Fibroblast of skin of right quadriceps (primary cell): ENCODE measurements at regions not wholly inside any gene's neighbourhood (a gene's known extent, or its start where the extent isn't known, plus 50 kb on each side); places are given as distances from the start of the nearest gene placed in this dataset.

ENCODE experiments used
- DNase-seq: peaks from one replicate; pipeline ENCODE4 v3.0.0-alpha.2; 2013

DNA sequence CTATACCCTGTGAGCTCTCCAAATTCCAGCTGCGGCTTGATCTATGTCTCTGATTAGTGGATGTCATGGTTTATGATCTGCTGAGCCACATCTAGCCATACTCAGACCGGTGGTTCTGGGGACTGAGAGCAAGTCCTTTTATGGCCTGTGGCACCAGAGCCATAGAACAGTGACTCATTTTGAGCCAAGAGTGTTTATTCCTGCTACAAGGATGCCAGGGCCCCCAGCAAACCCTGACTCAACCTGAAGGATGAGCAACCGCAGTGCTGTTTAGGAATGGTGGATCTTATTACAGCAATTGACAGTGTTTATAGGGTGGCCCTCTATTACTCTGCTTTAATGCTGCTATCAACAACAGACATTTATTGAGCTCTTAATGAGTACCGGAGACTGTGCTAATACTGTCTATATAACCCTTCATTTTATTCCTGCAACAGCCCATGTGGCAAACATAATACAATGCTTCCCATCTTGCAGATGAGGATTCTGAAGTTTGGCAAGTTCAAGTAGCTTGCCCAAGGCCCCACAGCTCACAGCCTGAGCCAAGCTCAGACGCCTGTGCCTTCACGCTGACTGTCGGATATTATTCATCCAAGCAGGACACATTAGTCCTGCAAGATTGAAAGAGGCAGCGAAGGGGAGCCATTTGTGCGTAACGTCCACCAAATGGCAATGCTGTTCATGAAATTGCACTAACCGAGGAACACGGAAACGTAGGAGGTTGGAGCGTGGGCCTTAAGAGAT lies 273.6 kb upstream of the PWP1 start:
- peak; percentile 94 for DNase-seq

DNA sequence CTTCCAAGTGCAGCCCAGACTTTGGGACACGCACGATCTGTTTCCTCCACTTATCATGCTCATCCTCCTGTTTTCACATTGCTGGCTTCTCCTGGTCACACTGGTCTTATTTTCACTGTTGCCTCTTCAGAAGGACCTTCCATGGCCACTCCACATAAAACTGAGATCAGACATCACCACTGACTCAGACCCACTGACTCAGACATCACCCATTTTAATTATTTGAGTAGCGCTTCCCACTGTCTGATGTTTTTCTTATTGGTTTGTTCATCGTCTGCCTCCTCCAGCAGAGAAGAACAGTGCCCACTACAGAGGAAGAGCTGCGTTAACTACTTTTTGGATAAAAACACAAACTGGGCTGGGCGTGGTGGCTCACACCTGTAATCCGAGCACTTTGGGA lies 270.5 kb upstream of the PWP1 start:
- DNase-seq = peak; percentile 81

DNA sequence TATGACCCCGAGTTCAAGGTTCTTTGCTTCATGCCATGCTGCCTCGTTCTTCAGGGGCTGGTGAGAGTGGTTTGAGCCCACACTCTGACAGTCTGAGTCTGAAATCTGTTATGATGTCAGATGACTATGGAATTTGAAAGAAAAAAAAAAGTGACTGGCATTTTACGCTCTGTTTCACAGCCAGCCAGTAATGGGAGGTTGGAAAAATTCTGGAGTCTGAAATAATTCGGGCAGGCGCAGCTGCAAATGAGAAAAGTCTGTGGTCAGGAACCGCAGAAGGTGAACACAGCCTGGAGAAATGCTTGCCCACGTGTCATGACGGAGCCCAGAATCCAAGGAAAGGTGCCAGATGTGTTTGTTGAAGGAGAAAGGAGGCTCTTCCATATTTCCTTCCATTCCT lies 269.8 kb upstream of the PWP1 start:
- peak; percentile 91 for DNase-seq

DNA sequence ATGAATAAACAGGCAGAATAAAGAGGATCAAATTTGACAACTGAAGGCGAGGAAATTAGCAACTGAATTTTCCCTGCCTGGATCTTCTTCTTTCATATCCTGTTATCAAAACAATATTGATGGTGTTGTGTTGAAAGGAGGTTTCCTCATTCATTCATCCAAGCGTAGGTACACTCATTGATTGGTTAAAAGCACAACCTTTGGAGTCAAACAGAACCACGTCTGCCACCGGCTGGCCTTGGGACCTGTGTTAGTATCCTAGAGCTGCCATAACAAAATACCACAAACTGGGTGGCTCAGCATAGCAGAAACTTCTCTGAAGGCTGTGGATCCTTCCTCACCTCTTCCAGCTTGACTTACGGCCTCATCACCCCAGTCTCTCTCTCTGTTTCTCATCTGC lies 268.6 kb upstream of the PWP1 start:
- DNase-seq = no peak

DNA sequence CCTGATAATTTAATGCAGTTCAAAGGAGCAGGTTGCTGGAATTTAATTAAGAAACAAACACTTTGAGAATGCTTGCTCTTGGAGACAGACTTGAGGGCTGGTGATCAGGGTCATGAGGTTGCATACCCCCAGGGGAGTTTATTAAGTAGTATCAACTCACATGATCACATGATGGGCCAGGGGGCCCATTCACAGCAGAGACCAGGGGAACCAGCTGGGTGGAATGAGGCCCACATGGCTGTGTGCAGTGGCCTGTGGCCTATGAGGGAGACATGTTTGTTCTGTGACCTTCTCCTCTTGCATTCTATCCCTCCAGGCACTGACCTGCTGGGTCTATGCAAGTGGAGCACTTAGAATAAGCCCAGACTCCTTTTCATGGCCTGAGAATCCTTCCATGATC lies 266.6 kb upstream of the PWP1 start:
- no peak for DNase-seq

DNA sequence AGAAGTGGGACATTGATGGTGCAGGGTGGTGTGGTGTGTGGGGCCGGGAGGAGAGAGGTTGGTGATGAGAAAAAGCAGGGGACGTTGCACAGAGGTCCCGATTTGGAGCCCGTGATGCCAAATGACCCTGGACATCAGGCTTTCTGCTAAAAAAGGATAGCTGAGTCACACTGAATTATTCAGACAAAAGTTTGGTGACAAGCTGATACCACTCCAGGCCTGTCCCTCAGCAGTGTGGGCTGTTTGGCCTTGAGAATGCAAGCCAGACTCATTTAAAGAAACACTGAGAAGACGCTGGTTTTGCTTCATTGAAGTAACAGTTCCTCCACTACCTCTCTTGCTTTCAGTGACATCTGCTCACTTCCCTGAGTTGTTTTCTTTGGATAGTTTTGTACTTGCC lies 262.1 kb upstream of the PWP1 start:
- DNase-seq = no peak

DNA sequence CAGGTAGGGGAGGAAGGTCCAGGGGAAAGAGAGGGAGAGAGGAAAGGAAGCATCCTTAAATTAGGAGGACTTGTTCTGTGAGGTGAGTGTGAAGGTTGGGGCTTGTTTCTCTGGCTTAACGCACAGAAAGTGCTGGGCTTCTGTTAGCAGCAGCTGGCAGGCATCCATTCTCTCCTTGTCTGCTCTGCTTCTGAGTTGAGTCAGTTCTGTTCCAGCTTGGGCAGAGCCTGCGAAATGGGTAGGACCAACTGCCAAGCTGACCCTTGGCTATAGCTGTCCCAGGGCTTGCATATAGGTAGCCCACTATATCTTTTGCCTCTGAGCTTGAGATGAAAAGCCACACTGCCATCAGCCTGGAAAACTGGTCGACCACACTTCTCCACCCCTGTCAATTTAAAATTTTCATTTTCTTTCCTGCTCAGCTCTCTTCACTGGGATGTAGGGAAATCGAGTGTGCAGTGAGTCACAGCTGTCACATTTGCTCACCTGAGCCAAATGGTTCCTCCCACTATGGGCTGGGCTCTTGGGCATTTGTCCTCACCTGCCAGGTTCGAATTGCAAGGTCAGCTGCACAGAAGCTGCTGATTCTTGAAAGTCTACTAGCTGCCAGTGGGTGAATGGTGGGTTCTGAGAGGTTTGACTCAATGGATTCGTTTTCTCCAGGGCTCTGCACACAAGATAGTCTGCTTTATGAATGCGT lies 256.4 kb upstream of the PWP1 start:
- no peak for DNase-seq

DNA sequence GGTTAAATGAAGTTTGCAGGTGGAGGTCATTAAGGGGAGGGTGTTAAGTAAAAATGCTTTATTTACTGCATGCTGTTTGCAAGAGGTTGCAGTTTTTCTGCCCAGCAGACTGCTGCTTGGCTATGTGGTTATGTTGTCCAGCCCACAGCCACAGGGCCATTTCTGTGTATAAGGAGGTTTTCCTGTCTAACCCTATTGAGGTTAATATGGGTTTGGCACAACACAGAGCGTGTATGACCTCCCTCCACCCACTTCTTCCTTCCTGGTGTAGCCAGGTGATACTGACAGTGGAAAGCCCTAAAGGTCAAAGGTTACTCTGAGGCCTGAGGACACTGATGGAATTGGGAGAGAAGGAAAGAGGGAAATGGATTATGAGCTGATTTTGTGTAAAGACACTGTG lies 253.7 kb upstream of the PWP1 start:
- DNase-seq = no peak

DNA sequence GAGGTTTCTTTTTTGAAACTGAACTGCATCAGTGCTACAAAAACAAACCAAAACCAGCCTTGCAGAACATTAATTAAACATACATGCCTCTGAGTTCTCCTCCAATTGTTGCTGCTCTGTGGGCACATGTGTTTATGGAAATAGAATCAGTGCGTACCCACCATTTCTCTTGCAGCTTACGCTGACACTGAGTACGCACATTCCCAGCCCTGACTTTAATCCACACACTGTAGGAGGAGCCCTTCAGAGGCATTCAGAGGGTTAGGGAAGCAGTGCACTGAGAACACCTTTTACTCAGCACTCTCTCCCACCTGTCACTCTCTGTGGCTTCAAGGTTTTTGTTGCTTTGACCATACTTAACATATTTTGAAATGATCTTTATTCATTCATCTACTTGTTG lies 250.5 kb upstream of the PWP1 start:
- DNase-seq = no peak

DNA sequence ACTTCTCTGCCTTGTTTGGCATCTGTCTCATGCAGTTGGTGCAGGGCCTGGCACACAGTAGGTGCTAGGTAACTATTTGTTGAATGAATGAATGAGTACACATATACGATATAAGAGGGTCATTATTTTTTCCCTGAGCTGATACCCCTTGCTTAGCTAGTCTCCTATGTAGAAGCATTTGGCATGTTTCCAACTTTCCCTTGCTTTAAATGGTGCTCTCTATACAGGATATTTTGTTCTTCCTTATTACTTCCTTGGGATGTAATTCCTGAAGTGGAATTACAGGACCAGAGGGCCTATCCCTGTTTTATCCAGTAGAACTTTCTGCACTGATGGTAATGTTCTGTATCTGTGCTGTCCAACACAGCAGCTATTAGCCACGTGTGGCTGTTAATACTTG lies 250.1 kb upstream of the PWP1 start:
- DNase-seq = no peak

DNA sequence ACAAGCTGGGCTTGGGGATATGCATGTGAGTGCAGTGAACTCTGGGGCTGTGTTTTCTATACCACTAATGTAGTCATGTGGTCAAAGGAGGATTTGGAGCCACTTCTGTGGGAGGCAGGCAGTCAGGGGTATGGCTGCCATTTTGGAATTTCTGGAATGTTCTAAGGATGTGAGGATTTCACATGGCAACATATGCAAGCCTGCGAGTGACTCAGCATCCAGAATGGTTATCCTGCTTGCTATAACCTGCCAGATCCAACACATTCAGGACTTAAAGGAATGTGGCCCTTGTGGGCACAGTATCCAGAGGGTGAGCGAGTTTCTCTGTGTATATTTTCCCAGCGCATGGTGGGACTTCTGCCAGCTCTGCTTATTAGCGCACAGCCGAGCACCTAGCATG lies 249.2 kb upstream of the PWP1 start:
- DNase-seq = peak; percentile 85

DNA sequence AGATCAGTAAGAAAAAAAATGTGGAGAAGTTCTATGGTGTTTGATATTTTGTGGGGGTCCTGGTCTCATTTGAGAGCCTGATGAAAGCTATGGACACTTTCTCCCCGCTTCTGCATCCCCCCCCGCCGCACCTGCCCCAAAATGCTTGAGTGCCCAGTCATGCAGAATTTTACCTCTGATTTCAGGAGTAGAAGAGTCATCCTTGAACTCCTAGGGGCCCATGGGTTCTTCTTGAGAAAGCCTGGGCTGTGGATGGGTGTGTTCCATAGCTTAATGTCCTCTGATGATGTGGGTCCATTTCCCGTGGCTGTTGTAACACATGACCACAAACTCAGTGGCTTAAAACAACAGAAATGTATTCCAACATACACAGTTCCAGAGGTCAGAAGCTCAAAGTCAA lies 248.8 kb upstream of the PWP1 start:
- DNase-seq = no peak

DNA sequence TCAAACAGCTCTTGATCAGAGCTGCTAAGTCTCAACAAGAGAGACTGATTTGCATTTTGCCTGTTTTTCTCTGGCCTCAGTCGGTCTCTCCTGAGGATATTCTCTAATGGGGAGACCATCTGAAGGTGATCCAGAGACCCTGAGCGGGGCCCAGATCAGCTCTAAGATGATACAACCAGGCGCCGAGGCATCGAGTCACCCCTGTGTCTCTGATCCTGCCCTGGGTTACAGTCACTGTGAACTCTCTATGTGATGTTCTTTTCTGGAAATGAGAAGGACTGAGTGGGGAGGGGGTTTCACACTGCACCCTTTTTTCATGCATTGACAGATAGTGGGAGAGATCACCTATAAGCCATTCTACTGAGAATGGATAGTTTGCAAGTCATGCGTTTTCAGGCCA lies 247.6 kb upstream of the PWP1 start:
- no peak for DNase-seq

DNA sequence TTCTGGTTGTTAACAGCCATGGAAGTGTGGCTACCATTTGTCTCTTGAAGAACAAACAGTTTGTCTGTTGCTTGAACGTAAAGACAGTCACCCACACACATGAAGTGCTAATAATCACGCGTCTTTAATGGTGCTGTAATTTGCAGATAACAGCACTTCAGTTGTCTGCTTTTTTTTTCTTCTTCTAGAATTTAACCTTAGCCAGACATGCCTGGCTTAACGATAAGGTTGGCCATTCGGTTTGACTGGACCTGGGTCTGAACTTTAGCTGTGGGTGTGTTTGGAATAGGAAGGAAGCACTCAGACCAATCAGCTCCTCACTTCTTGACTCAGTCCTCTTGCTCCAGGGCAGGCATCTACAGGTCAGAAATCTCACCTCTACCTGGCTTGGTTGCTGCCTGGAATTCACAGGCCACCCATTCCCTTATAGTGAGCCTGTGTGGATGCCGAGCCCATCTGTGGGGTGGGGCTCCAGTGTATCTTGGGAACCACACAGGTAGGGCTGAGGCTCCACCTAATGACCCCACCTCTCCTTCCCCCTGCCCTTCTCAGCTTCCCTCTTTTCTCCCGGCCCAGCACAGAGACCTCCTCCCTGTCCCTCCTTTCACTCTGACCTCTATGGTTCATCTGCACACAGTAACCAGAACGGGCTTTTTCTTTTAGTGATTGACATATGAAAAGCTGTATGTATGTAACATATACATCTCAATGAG lies 246.4 kb upstream of the PWP1 start:
- no peak for DNase-seq

DNA sequence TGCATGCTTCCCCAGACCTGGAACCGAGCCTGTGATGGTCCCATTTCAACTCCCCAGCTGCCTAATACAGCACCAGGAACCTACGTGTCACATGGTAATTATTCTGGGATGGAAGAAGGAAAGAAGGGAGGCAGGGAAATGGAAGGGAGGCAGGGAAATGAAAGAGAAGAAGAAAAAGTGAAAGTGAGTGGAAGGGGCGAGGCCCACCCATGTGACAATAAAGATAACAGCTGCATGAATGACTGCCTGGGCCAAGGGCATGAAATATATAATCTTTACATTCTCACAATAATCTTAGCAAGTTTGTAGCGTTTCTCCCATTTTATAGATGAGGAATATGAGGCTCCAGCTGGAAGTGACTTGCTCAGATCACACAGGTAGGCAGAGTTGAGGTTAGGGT lies 245.0 kb upstream of the PWP1 start:
- no peak for DNase-seq

DNA sequence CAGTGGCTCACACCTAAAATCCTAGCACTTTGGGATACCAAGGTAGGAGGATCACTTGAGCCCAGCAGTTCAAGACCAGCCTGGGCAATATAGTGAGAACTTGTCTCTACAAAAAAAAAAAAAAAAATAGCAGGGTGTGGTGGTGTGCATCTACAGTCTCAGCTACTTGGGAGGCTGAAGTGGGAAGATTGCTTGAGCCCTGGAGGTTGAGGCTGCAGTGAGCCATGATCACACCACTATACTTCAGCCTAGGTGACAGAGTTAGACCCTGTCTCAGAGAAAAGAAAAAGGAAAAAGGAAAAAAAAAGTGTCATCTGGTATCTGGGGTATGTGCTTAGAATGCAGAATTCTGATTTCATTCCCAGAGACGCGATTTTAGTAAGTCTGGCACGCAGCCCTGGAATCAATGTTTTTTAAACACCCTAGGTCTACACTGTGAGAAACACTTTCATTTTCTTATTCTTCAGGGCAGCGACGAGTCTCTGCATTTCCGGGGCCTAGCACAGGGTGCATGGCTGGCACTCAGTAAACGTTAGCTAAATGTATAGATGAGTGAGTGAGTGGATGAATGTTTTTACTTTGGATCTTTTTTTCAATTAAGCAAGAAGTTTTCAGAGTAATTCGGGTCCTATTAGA lies 243.8 kb upstream of the PWP1 start:
- DNase-seq = peak; percentile 37

DNA sequence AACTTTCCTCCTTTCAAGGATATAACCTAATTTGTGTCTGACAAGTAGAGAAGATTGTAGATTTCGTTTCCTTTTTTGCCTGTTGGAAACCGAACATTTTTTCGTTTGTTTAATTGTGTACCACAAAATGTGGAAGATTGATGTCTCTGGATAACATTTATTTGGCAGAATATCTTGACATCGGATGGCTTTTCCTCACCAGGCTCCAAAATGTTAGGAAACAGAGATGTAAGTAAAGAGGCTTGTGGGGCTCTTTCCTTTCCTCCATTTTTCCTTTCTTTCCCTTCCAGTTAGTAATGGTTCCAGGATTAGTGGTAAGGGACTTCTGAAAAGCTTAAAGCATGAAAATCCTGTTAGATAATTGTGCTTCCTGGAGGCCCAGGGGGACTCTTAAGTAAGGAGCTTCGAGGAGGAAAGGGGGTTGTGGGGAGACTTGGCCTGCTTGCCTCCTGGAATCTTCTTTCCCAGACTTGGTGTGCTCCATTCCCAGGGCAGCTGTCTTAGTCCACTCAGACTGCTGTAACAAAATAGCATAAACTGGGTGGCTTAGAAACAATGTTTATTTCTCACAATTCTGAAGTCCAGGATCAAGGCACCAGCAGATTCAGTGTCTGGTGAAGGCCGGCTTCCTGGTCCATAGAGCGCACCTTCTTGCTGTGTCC lies 243.1 kb upstream of the PWP1 start:
- DNase-seq = peak; percentile 8

DNA sequence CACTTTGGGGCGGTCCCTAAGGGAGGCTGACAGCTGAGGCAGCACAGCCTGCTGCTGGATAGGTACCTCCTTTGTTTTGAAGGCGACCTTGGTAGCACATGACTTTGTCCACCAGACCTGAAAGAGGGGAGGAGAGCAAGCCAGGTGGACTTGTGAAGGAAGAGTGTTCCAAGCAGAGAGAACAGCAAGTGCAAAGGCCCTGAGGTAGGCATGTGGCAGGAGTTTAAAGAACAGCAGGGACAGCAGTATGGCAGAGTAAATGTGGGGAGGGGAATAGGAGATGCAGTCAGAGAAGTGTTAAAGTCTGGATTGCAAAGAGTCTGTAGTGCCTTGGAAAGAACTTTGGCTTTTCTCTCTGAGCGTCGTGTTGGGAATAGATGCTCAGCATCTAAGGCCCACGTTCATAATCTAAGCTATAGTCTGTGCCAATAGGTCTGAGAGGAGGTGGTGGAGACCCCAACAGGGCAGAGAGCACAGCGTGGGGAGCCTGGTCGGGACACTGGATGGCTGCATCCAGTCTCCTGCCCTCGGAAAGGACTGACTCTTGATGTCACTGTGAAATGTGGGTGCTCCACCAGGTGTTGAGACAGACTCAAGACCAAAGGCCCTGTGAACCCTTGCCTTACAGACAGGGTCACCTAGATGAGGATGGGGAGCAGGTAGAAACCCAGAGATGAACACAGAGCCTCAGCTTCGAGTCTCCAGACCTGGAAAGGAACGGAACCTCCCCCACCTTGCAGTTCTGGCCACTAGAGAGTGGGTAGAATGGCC lies 242.1 kb upstream of the PWP1 start:
- DNase-seq = no peak

DNA sequence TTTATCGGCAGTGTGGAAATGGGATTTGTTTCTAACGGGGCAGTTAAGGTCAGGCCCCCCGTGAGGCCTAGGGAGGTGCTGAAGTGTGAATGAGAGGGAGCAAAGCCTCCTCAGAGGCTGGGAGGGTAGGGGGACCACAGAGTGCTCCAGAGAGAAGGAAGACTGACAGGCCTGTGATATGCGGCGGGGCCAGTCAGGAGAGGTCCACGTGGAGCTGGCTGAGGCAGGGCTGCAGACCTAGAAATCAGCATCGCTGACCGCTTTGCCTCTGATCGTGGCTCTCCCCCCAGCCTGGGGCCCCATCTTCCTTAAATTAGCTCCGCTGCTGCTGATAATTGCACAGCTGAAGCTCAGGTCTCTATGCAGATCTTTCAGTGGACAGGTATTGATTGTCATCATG lies 240.8 kb upstream of the PWP1 start:
- no peak for DNase-seq

DNA sequence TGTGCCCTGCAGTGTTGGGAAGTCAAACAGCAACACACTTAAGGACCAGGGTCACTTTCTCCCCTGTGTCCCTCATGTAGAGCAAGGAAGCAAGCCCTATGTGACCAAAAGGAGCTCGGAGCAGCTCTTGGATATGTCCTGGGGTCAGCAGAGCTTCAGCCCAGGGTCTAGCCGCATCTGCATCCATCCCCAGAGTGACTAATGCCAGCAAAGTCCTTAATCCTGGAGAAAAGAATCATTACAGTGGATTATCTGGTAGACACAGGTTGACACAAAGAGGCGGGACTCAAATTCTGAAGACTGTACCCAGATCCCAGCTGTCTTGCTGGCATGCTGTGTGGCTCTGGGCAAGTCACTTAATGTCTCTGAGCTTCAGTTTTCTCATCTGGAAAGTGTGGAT lies 239.1 kb upstream of the PWP1 start:
- DNase-seq = no peak

DNA sequence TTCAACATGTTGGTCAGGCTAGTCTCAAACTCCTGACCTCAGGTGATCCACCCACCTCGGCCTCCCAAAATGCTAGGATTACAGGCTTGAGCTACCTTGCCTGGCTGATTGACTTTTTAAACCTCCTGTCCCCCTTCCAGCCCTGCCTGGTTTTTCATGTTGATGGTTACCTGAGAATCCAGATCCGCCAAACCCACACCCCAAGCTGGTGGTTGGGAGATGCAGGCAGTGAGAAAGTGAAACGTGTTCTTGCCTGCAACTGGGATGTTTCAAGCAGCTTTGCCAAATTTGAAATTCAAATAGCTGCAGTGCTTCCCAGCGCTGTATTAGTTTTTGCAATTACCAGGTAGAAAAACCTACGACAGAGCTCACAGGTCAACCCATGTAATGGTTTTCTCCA lies 238.3 kb upstream of the PWP1 start:
- no peak for DNase-seq

DNA sequence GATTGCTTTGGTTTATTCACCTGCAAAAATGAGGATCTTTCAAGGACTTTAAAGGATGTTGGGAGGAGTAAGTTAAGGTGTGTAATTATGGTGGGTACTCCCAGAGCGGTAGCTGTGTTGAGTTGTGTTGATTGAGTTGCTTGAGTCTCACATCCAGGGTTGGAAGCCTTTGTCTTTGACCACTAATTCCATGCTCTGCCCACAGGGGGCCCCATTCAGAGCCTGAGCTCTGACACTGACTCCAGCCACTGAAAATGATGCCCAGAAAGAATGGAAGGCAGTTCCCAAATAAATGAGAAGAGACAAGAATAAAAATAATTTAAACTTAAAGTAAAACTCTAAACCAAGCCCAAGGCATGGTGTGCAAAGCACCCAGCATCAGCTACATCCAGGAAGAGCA lies 237.4 kb upstream of the PWP1 start:
- DNase-seq = no peak
